ENCODE measurements at regions not wholly inside any gene's neighbourhood (a gene's known extent, or its start where the extent isn't known, plus 50 kb on each side); places are given as distances from the start of the nearest gene placed in this dataset.
A peak's percentile ranks its signal among the peaks of the same experiment; 100 is the strongest.

DNA sequence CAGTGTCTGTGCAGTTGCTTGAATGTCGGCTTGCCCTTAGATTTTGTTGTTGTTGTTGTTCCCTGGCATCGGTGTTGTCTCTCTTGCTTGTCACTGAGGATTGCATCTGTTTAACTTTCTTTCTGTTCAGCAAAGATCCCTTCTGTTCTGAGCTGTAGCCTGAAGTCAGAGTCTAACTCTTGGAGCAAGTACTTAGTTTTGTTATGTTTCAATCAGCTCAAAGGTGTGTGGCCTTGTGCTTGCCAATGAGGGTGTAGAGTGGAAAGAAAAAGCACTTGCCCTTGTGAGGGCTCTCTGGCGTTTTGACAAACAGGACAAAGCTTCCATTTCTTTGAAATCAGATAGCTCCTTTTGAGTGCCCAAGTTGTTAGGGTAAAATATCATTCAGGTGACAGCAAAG lies 757.1 kb upstream of the CDH7 start:
- Histone ChIP-seq H3K4me1 (peaks cover 0 to 16% (median 0%) of the 10 kb centered on the region in 9 donors), H3K9me3 (no peaks in the 10 kb centered on the region), H3K27ac (peak overlapping the region in 8 of 10 donors; percentile 23 to 62 (median 50)), H3K27me3 (no peaks in the 10 kb centered on the region), H3K4me3 (no peak overlapping the region), H3K36me3 (no peaks in the 10 kb centered on the region)
- 38 to 41% methylated on average over 3 of the region's 3 CpGs for WGBS, 2 donors
- ATAC-seq (peak in 7 of 8 donors; percentile 35 to 63 (median 48)), DNase-seq (no peak)
- TF ChIP-seq, protein P1, sequence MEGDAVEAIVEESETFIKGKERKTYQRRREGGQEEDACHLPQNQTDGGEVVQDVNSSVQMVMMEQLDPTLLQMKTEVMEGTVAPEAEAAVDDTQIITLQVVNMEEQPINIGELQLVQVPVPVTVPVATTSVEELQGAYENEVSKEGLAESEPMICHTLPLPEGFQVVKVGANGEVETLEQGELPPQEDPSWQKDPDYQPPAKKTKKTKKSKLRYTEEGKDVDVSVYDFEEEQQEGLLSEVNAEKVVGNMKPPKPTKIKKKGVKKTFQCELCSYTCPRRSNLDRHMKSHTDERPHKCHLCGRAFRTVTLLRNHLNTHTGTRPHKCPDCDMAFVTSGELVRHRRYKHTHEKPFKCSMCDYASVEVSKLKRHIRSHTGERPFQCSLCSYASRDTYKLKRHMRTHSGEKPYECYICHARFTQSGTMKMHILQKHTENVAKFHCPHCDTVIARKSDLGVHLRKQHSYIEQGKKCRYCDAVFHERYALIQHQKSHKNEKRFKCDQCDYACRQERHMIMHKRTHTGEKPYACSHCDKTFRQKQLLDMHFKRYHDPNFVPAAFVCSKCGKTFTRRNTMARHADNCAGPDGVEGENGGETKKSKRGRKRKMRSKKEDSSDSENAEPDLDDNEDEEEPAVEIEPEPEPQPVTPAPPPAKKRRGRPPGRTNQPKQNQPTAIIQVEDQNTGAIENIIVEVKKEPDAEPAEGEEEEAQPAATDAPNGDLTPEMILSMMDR (IDR thresholded peaks at IDR 0.05) = no peak
- intact Hi-C loops (cut with DNase I) = loop anchor here in 1 of 10 donors (10.0 kb wide), 1 partner anchor 61 kb away; no protein-coding TSS in a partner anchor

DNA sequence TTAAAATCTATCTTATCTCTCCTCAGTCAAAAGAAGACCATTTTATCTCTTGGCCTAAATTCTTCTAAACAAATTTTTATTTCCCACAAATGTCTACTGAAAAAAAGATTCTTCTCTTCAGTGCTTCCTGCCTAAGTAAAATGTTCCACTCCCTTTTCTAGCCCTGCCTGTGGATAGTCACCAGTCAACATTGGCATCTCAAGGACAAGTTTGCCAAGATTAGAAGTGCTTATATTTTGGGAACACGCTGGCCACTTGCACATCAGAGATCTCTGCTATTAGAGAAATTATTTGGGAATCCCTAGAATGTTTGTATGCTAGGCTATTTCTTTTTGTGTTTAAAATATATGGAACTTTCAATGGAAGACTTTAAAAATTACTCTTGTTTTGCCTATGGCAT lies 758.2 kb upstream of the CDH7 start:
- H3K4me3 ChIP-seq = peak overlapping the region in 9 of 10 donors; percentile 1 to 48 (median 38)
- 41 to 48% methylated on average over 1 of the region's 1 CpG for WGBS, 2 donors
- H3K27ac ChIP-seq = peak overlapping the region; percentile 8 to 73 (median 48)
- no peaks in the 10 kb centered on the region for H3K36me3 ChIP-seq
- DNase-seq = no peak
- H3K9me3 ChIP-seq = no peaks in the 10 kb centered on the region
- no peaks in the 10 kb centered on the region for H3K27me3 ChIP-seq
- H3K4me1 ChIP-seq = peaks cover 0 to 17% (median under 1%) of the 10 kb centered on the region in 9 donors
- TF ChIP-seq, protein P1 (IDR thresholded peaks at IDR 0.05) = no peak
- peak; percentile 65 to 93 (median 87) for ATAC-seq
- intact Hi-C loops (cut with DNase I) = loop anchor here in 1 of 10 donors (10.0 kb wide), 1 partner anchor 62 kb away; no protein-coding TSS in a partner anchor

DNA sequence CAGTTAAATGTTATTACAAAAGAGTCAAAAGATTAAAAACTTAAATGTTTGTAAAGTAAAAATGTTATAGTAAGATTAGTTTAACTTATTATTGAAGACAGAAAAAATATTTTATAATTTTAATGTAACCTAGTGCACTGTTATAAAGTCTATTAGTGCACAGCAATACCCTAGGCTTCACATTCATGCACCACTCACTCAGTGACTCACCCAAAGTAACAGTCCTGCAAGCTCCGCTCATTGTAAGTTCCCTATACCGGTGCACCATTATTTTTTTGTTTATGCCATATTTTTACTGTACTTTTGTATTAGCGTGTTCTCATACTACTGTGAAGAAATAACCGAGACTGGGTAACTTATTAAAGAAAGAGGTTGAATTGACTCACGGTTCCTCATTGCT lies 759.7 kb upstream of the CDH7 start:
- ATAC-seq = peak in 6 of 8 donors; percentile 51 to 88 (median 76)

DNA sequence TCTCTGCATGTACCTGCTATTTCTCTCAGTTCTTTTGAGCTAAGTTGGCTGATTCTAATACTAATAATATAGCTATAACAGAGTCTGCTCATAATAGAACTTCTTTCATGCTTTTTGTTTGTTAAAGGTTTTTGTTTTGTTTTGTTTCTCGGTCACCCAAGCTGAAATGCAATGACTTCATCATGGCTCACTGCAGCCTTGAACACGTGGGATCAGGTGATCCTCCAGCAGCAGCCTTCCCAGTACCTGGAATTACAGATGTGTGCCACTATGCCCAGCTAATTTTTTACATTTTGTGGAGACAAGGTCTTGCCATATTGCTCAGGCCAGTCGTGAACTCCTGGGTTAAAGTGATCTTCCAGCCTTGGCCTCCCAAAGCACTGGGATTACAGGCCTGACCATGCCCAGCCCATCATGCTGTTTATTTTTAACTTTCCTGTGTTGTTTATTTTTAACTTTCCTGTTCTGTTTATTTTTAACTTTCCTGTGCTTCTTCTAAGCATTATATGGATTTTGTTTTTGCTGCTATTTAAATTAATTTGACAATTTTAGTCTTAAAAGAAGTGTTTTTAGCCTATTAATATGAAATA lies 763.8 kb upstream of the CDH7 start:
- Histone ChIP-seq H3K4me3 (no peak overlapping the region), H3K27me3 (no peaks in the 10 kb centered on the region), H3K27ac (peak overlapping the region in 2 of 10 donors; percentile 13 to 28), H3K4me1 (peaks cover 0 to 31% (median 6%) of the 10 kb centered on the region in 9 donors), H3K36me3 (no peaks in the 10 kb centered on the region), H3K9me3 (no peaks in the 10 kb centered on the region)
- DNase-seq (no peak), ATAC-seq (peak in 4 of 8 donors; percentile 31 to 62 (median 38))
- 44% methylated on average over 3 of the region's 3 CpGs for WGBS, 2 donors
- TF ChIP-seq, protein P1 (IDR thresholded peaks at IDR 0.05) = no peak
- intact Hi-C loops (cut with DNase I) = no loop called here

More for the DNA sequence above, 759.7 kb upstream of the CDH7 start:
- DNase-seq = no peak
- Histone ChIP-seq H3K27ac (peak overlapping the region in 5 of 10 donors; percentile 11 to 62 (median 45)), H3K9me3 (no peaks in the 10 kb centered on the region), H3K4me1 (peaks cover 0 to 32% (median 3%) of the 10 kb centered on the region in 9 donors), H3K27me3 (no peaks in the 10 kb centered on the region), H3K4me3 (peak overlapping the region in 9 of 10 donors; percentile 1 to 48 (median 38)), H3K36me3 (no peaks in the 10 kb centered on the region)
- TF ChIP-seq, protein P1 (IDR thresholded peaks at IDR 0.05) = no peak
- 84% methylated on average over 5 of the region's 5 CpGs for WGBS, 2 donors
- intact Hi-C loops (cut with DNase I) = loop anchor here in 1 of 10 donors (10.0 kb wide), 1 partner anchor 64 kb away; no protein-coding TSS in a partner anchor

All from heart right ventricle (tissue), 16 donors.